22Rv1 (cell line): ENCODE measurements at regions not wholly inside any gene's neighbourhood (a gene's known extent, or its start where the extent isn't known, plus 50 kb on each side); places are given as distances from the start of the nearest gene placed in this dataset.
"Not testable (repeated sequence)": the region's sequence is repeated elsewhere in the genome, so short reads cannot be mapped to it uniquely, and the experiment has no call there.

Experiments used
- H3K27ac ChIP-seq: fragments of 450-650 bp; 2 replicates; pipeline ENCODE4 v1.5.1; 2017
- ZFX ChIP-seq: fragments of 450-650 bp; IDR thresholded peaks from 2 replicates; pipeline ENCODE4 v1.6.1; 2017; ENCODE audit warnings: antibody characterized with exemption, borderline replicate concordance
- TF ChIP-seq, protein P1 (sequence below): fragments of 450-650 bp; IDR thresholded peaks from 2 replicates; pipeline ENCODE4 v1.5.1; 2017; ENCODE audit warnings: mild to moderate bottlenecking

DNA sequence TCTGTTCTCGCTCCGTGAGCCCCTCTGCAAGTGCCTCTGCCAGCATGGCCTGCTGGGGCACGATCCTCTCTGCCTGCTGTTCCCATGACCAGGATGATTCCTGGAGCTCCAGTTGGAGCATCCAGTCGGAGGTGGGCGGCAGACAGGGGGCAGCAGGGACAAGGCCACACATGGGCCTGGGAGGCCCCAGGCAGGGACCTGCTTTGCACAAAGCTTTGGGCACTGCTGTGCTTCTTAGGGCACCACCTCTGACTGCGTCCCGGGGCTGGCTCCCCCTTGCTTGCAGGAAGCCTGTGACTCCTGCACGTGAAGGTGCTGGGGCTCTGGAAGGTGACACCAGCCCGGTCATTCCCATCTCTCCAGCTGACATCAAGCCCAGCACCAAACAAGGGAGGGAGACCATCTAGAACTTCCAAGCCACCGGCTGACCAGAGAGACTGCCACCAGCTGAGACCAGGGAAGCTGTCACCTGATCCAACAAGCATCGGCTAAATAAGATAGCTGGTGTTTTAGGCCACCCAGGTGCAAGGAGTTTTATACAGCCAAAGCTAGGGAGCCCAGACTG lies 174.8 kb upstream of the FOXD4L5 start:
- TF ChIP-seq, protein P1, sequence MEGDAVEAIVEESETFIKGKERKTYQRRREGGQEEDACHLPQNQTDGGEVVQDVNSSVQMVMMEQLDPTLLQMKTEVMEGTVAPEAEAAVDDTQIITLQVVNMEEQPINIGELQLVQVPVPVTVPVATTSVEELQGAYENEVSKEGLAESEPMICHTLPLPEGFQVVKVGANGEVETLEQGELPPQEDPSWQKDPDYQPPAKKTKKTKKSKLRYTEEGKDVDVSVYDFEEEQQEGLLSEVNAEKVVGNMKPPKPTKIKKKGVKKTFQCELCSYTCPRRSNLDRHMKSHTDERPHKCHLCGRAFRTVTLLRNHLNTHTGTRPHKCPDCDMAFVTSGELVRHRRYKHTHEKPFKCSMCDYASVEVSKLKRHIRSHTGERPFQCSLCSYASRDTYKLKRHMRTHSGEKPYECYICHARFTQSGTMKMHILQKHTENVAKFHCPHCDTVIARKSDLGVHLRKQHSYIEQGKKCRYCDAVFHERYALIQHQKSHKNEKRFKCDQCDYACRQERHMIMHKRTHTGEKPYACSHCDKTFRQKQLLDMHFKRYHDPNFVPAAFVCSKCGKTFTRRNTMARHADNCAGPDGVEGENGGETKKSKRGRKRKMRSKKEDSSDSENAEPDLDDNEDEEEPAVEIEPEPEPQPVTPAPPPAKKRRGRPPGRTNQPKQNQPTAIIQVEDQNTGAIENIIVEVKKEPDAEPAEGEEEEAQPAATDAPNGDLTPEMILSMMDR, result no peak
- TF ChIP-seq ZFX, result no peak
- H3K27ac ChIP-seq, result no peak overlapping the region

DNA sequence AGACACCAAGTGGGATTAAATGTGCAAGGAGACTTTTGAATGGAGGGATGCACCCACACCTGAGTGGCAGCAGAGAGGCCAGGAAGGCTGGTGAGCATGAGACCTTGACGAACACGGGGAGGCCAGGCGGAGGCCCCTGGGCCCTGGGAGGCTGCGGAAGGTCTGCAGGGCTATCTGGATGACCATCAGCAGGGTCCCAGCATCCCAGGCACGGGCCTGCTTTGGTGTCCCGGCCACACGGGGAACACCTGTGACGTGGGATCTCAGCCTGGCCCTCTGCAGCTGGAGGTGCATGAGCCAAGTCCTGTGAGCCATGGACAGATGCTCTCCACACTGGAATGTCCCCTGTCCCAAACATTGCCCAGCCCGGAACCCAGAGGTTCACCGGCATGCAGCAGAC lies 174.0 kb upstream of the FOXD4L5 start:
- TF ChIP-seq, protein P1, result no peak
- no peak for TF ChIP-seq ZFX
- no peak overlapping the region for H3K27ac ChIP-seq

DNA sequence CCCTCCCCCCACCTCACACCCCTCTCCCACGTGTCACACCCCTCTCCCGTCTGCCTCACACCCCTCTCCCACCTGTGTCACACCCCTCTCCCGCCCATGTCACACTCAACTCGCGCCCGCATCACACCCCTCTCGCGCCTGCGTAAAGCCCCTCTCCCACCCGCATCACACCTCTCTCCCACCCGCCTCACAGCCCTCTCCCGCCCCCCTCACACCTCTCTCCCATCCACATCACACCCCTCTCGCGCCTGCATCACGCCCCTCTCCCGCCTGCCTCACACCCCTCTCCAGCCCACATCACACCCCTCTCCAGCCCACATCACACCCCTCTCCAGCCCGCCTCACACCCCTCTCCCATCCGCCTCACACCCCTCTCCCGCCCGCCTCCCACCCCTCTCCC lies 173.5 kb upstream of the FOXD4L5 start:
- TF ChIP-seq, protein P1, result no peak
- TF ChIP-seq ZFX, result no peak
- H3K27ac ChIP-seq, result no peak overlapping the region

DNA sequence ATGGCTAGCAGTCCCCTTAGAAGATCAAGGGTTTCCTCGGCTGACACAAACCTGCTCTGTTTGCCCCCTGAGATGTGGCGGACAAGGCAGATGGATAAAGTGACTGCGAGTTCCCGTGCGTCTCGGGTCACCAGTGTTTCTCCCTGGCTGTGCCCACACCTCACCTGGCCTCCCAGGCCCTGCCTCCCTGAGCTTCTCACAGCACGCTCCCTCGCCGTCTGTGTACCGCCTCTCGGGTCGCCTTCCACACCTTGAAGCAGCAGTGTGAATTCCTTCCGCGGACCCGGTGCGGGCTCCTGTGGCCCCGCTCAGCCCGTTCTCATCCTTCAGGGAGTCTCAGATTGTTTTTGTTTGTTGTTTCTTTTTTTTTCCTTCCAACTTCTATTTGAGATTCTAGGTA lies 172.0 kb upstream of the FOXD4L5 start:
- H3K27ac ChIP-seq, result not testable (repeated sequence)

DNA sequence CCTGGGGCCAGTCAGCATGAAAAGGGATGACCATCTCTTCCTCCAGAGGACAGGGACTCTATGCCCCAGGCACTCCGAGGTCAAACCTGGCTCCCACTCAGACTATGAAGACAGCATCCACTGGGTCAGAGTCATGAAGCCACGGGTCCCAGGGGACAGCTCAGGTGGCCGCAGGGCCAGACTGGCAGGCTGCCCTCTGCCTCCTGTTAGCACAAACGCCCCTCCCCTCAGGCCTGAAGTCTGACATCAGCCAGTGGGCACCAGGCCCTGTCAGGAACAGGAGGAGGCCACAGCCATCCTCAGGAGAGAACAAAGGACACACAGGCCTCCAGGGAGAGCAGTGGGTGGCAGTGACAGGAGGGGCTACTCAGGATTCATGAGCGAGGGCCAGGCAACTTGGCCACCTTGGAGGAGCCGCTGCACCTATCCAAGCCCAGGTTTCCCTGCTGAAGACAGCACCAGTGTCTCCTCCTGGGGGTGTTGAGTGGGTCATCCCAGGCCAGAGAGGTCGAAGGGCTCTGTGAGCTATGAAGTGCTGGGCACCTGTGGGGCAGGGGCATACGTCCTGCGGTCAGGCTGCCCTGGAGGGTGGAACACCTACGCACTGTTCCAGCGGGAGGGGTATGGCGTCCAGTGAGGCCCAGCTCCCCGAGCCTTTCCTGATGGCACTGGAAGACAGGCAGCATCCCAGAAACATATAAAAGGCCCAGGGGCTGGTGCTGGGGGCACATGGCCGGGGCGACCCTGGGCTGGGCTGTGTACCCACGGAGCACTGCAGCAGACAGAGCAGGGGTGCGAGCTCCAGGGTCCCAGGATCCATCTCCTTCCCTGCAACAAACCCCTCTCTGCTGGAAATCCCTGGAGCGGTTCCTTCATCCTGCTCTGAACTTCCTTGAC lies 171.0 kb upstream of the FOXD4L5 start:
- H3K27ac ChIP-seq, result not testable (repeated sequence)

DNA sequence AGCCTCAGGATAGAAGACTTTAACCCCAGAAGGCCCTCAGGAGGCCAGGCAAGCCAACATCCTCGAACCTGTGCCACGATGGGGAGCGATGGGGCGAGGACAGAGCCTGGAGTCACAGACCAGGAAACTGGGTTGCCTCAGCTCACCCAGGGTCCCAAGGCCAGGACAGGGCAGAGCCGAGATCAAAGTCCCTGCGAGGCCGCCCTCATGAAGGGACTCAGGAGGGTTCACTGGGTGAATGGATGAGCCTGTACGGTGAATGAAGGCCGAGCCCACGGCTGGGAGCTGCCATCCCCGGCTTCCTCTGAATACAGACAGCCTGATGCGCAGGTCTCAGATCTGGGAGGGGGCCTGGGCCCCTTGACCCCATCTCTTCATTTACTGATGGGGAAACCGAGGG lies 170.1 kb upstream of the FOXD4L5 start:
- not testable (repeated sequence) for H3K27ac ChIP-seq

DNA sequence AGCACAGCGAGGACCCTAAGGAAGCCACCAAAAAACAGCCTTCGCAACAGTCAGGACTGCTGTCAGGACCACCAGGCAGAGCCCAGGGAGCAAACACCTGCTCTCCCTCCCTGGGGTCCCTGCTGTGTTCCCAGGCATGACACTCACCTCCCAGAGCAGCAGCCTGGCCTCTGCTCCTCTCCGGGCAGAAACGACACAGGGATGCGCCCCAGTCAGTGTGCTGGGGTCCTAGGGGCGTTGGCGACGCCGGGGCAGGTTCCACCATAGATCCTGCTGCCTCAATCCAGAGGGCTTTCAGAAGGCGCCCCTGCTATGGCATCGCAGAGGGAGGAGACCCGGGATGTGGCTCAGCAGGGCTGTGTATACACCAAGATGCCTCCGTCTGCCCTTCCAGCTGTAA lies 169.7 kb upstream of the FOXD4L5 start:
- not testable (repeated sequence) for H3K27ac ChIP-seq

DNA sequence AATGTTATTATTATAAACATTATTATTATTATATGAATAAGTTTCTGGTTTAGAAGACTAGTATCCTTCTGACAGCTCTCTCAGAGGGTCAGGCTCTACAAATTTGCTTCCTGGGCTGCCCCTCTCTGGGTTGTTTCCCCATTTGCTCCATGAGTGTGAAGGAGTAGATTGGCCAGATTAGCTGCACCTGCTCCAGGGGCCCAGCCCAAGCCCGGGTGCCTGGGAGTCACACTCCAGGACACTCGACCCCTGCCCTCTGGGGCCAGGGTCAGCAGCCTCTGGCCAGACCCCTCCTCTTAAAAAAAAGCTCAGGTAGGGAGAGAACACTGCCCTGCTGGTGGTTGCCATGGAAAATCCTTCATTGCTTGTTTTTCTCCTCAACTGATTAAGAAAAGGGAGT lies 169.0 kb upstream of the FOXD4L5 start:
- not testable (repeated sequence) for H3K27ac ChIP-seq

DNA sequence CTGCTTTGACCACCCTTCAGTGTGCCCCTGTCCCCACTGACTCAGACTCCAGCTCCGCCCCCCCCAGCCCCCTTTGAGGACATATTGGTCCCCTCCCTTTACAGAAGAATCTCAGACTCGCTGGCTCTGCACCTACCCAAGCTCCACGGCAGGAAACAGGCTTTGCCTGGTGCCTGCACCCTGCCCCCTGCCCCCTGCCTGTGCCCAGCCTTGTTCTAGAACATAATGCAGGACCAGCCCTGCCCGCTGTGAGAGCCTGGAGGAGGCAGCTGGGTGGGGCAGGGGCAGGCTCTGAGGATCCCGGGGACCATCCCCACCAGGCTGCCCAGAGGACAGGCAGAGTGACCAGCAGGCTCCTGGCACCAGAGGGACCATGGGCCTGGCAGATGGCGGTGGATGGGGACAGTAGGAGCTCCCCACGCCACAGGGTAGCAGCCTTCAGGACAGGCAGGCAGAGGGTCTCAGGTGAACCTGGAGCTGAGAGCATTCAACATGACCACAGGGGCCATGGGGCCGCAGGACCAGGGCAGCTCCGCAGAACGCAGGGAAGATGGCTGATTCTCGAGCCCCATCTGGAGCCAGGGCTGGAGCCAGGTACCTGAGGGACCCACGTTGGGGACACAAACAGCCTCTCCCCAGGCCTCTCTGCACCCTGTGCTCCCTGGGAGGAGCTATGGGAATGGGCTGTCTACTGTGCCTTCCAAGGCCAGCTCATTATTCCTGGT lies 165.0 kb upstream of the FOXD4L5 start:
- not testable (repeated sequence) for H3K27ac ChIP-seq

DNA sequence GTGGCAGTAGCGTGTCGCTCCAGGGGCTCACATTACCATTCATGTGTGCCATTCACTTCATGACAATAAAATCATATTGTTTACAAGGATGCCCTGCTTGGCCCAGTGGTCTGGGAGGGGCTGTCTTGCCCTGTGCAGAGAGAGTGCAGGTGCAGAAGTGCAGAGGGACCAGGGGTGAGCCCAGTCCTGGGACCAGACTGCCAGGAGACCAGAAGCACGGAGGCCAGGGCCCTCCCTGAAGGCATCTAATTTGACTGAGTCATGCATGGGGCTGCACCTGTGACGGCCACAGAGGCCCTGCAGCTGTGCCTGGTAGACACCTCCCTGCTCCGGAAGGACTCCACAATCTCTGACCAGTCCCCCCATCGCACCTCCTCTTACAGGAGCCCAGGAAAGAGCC lies 164.4 kb upstream of the FOXD4L5 start:
- no peak overlapping the region for H3K27ac ChIP-seq
- TF ChIP-seq, protein P1, result no peak

DNA sequence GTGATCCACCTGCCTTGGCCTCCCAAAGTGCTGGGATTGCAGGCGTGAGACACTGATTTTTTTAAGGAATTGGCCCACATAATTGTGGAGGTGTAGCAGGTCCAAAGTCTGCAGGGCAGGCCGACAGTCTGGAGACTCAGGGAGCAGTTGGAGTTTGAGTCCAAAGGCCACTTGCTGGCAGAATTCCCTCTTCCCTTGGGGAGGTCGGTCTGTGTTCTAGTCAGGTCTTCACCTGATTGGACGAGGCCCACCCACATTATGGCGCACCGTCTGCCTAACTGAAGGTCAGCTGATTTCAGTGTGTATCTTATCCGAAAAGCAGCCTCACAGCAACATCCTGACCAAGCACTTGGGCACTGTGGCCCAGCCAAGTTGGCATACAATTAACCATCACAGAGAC lies 162.1 kb upstream of the FOXD4L5 start:
- H3K27ac ChIP-seq, result not testable (repeated sequence)

DNA sequence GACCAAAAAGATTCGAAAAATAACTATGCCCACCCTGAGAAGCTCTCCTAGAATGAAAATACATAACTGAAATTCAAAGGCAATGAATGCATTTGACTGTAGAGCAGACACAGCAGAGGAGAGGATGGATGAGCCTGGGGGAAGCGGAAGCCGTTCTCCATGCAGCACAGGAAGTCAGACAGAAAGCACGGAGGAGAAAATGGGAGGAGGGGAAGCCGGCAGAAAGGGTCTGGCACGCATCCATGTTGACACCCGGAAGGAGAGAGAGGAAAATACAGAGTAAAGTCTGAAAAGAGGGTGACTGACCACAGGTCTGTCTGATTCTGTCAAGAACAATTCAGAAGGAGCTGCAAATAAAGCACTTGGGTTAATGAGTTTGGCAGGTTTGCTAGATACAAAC lies 161.0 kb upstream of the FOXD4L5 start:
- not testable (repeated sequence) for H3K27ac ChIP-seq
